ENCODE measurements at regions not wholly inside any gene's neighbourhood (a gene's known extent, or its start where the extent isn't known, plus 50 kb on each side); places are given as distances from the start of the nearest gene placed in this dataset.

- TF ChIP-seq POLR2AphosphoS5 (IDR thresholded peaks at IDR 0.05; ENCODE audit: low read depth) = no peak
- no peak for TF ChIP-seq CTCF (IDR thresholded peaks at IDR 0.05; ENCODE audit: insufficient read depth, low read length)
Measured at GRCh38 chr16:82236415-82236814, 66.4 kb upstream of the MPHOSPH6 start.
